Epithelial cell of proximal tubule (primary cell): ENCODE measurements at regions not wholly inside any gene's neighbourhood (a gene's known extent, or its start where the extent isn't known, plus 50 kb on each side); places are given as distances from the start of the nearest gene placed in this dataset.

Experiments used
- DNase-seq: peaks from one replicate; pipeline ENCODE4 v3.0.0-alpha.2; 2011; ENCODE audit warnings: low read depth
- H3K4me3 ChIP-seq: 2 replicates; pipeline ENCODE4 v1.5.1; 2011; ENCODE audit warnings: low read depth, mild to moderate bottlenecking, low read length
- TF ChIP-seq, protein P1 (sequence below): conservative IDR thresholded peaks from 2 replicates; pipeline ENCODE4 v1.5.1; 2012; ENCODE audit warnings: low read depth, mild to moderate bottlenecking, low read length

DNA sequence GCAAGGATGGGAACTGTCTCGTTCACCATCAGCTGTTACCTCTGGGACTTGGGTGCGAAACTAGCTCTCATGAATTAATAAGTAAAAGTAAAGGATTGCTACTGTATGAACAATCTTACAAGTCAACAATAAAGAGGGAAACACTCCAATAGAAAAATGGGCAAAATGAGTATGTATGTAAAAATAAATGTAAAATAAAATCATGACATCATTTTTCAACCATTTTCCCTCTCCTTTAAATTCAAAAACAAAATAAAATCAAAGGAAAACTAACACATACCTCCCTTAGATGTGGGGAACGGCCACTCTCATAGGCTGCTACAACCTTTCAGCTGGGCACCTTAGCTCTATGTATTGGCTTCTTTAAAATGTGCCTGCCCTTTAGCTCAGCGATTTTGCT is 389.7 kb upstream of the ARID1B start:
- TF ChIP-seq, protein P1, sequence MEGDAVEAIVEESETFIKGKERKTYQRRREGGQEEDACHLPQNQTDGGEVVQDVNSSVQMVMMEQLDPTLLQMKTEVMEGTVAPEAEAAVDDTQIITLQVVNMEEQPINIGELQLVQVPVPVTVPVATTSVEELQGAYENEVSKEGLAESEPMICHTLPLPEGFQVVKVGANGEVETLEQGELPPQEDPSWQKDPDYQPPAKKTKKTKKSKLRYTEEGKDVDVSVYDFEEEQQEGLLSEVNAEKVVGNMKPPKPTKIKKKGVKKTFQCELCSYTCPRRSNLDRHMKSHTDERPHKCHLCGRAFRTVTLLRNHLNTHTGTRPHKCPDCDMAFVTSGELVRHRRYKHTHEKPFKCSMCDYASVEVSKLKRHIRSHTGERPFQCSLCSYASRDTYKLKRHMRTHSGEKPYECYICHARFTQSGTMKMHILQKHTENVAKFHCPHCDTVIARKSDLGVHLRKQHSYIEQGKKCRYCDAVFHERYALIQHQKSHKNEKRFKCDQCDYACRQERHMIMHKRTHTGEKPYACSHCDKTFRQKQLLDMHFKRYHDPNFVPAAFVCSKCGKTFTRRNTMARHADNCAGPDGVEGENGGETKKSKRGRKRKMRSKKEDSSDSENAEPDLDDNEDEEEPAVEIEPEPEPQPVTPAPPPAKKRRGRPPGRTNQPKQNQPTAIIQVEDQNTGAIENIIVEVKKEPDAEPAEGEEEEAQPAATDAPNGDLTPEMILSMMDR = no peak
- no peak for DNase-seq

DNA sequence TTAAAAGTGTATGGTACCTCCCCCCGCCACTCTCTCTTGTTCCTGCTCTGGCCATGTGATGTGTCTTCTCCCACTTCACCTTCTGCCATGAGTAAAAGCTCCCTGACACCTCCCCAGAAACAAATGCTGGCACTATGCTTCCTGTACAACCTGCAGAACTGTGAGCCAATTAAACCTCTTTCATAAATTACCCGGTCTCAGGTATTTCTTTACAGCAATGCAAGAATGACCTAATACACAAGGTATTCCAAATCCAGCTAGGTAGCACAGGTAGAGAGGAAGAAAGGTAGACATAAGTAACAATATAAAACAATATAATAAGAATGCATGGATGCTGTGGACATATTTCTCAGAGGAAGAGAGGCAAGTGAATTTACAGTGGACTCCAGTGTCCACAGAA is 394.1 kb upstream of the ARID1B start:
- TF ChIP-seq, protein P1 = no peak
- DNase-seq = no peak
- no peak overlapping the region for H3K4me3 ChIP-seq

More for the DNA sequence above, 389.7 kb upstream of the ARID1B start:
- H3K4me3 ChIP-seq = no peak overlapping the region

DNA sequence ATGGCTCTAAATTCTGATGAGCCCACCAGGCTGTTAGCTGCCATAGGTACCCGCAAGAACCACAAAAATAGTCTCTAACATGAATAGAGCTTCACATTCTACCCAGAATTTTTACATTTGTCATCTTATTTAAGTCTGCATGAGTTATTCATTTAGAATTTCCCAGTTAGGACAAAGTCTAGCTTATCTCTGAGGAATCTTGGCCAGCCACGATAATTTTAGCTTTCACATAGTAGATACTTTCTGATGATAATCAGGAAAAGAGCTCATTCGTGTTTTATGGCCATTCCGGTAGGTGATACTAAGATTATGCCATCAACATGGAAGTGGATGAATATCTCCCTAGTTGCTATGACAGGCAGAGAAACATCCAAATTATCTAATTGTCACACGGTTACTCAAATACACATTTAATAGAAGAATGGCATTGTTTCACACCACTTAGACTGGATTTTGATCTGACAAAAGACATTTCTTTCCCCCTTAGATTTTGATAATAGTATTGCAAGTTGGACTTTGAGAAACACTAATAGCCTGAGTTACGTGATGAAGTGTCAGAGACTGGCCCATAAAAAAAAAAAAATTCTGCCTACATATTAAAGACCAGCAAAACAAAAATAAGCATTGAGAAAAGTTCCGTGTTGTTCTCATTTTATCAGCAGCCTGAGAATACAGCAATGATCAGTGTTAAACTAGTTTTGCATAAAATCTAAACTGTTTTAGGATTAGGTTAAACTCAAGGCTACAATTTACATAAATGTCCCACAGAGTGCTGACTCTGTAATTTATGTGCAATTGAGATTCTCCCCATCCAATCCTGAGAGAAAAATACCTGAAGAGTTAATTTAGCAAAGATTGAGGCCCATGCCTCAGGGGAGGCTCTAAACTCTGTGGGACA is 397.5 kb upstream of the ARID1B start:
- TF ChIP-seq, protein P1 = no peak
- DNase-seq = no peak
- no peak overlapping the region for H3K4me3 ChIP-seq

DNA sequence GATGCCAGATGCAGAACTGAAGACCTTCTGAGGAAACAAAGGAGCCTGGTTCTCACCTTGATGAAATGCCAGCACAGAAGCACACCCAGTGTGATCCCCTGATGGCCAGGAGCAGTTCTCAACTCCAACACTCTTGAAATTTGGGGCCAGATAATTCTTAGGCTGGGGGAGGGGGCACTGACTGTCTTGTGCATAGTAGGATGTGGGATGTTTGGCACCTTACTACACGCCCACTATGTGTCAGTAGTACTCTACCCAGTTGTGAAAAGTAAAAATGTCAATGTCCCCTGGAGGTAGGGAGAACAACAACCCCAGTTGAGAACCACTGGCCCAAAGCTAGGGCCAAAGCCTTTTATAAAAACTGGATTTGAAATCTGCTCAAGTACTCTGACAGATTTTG is 398.3 kb upstream of the ARID1B start:
- TF ChIP-seq, protein P1 = no peak
- no peak overlapping the region for H3K4me3 ChIP-seq
- no peak for DNase-seq

DNA sequence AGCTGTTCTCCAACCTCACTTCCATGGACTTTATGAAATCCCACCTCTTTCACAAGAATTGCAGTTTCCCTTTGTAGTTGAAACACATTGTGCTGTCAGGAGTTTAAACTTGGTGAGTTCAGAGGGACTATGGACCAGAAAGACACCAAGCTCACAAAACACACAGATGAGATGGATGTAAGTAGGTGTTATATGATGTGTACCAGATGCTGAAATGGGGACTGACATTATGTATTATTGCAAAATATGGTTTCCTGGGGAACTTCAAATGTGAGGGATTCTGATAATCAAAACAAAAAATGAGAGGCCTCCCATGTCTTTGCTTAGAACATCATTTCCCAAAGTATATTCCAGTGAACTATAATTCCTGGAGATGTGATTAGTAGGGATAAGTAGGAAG is 401.1 kb upstream of the ARID1B start:
- no peak overlapping the region for H3K4me3 ChIP-seq
- no peak for DNase-seq
- TF ChIP-seq, protein P1 = no peak

DNA sequence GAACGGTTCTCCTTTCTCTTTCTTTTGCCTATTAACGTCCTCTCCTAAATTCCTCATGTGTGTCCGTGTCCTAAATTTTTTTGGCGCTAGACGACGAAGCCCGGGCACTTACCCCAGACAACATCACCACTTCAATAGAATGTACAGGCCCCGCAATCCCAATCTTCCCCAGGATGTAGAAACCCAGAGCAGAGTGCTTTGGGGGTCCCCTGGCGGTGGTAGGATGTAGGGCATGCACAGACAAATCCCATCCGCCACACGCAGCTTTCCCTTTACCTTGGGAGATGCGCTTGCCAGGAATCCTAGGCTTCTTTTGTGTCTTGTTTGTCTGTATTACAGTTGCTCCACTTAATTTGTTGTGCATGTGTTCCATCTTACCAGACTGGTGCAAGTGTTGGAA is 417.3 kb upstream of the ARID1B start:
- no peak for DNase-seq
- no peak overlapping the region for H3K4me3 ChIP-seq
- TF ChIP-seq, protein P1 = no peak

DNA sequence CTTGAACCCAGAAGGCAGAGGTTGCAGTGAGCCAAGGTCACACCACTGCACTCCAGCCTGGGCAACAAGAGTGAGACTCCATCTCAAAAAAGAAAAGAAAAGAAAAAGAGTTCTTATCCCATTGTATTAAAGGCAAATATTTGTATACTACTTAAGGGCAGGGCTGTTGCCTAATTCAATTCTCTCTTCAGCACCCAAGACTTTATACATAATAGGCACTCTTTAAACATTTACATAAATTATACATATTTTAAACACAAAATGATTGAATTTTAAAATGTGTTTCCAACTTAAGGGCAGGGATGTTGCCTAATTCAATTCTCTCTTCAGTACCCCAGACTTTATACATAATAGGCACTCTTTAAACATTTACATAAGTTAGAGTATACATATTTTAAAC is 424.3 kb upstream of the ARID1B start:
- DNase-seq = no peak
- H3K4me3 ChIP-seq = no peak overlapping the region
- TF ChIP-seq, protein P1 = no peak
